Erythroblast (primary cell): ENCODE measurements at regions not wholly inside any gene's neighbourhood (a gene's known extent, or its start where the extent isn't known, plus 50 kb on each side); places are given as distances from the start of the nearest gene placed in this dataset.

Source experiments
- GATA1 ChIP-seq: IDR thresholded peaks from 2 replicates; pipeline ENCODE4 v1.6.1; 2011; ENCODE audit warnings: low read depth, mild to moderate bottlenecking, control low read depth, low read length, moderate library complexity
- POLR2A ChIP-seq: IDR thresholded peaks from 2 replicates; pipeline ENCODE4 v1.6.1; 2011; ENCODE audit warnings: mild to moderate bottlenecking, low read length

DNA sequence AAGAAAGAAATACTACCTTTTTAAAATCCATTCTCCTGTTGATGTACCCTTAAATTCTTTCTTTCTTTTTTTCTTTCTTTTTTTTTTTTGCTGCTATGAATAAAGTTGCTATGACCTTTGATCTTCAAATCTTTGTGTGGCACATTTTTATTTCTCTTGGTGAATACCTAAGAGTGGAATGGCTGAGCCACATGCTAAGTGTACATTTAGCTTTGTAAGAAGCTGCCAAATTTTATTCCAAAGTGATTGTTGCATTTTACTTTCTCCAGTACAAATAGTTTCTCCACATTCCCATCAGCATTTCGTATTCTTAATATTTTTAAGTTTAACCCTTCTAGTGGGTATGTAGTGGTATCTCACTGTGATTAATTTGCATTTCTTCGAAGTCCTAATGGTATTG, 88.8 kb upstream of the RAB27B start:
- TF ChIP-seq POLR2A (no peak), GATA1 (no peak)
